Ascending aorta (tissue), 2 donors: ENCODE measurements at regions not wholly inside any gene's neighbourhood (a gene's known extent, or its start where the extent isn't known, plus 50 kb on each side); places are given as distances from the start of the nearest gene placed in this dataset.

Experiments used
- DNase-seq, 2 donors: peaks; one replicate each; pipeline ENCODE4 v3.0.0-alpha.2; 2019; ENCODE audit warnings: low spot score in 2 of 2
- H3K27ac ChIP-seq, 2 donors: fragments of 200-600 bp; sonication (generic); one replicate each; pipeline ENCODE4 v1.5.1; 2016 to 2017; ENCODE audit warnings: mild to moderate bottlenecking in 1 of 2
- H3K27me3 ChIP-seq: fragments of 200-600 bp; sonication (generic); one replicate; pipeline ENCODE4 v1.5.1; 2017
- H3K36me3 ChIP-seq, 2 donors: fragments of 200-600 bp; sonication (generic); one replicate each; pipeline ENCODE4 v1.5.1; 2016
- H3K4me1 ChIP-seq, 2 donors: fragments of 200-600 bp; sonication (generic); one replicate each; pipeline ENCODE4 v1.5.1; 2016 to 2017; ENCODE audit warnings: mild to moderate bottlenecking in 1 of 2
- H3K4me3 ChIP-seq, 2 donors: fragments of 200-600 bp; sonication (generic); one replicate each; pipeline ENCODE4 v1.5.1; 2016 to 2017; ENCODE audit warnings: mild to moderate bottlenecking in 1 of 2
- H3K9me3 ChIP-seq, 2 donors: fragments of 200-600 bp; sonication (generic); one replicate each; pipeline ENCODE4 v1.5.1; 2016
- intact Hi-C: fragments of 100-400 bp; cut with DNase I; formaldehyde crosslinking; loops from one replicate; pipeline ENCODE4 v1.15.1; 2023
- TF ChIP-seq, protein P1 (sequence below), 3 experiments: fragments of 200-600 bp in 2 of 3; fragments of 450-650 bp in 1 of 3; sonication (generic) in 2 of 3; IDR thresholded peaks; one replicate each; pipeline ENCODE4 v1.5.1; 2016 to 2019; ENCODE audit warnings: antibody characterized with exemption in 3 of 3, mild to moderate bottlenecking in 1 of 3, moderate library complexity in 1 of 3

DNA sequence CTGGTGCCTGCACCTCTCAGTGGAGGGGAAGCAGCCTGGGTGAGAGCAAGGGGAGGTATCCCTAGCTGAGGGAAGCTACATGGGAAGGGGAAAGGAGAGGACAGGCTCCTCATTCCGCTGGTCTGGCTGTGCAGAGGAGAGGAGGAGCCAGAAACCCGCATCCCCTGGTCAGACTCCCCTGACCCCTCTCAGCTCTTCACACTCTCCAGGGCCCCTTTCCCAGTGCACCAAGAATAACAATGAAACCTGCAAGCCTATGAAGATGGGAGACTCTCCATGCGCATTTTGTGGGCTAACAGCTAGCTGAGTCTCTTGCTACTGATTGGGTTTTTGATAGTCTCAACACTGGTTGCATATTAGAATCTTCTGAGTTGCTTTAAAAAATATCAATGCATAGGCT lies 319.9 kb upstream of the COBL start:
- Histone ChIP-seq H3K36me3 (no peaks in the 10 kb centered on the region), H3K27me3 (no peaks in the 10 kb centered on the region), H3K27ac (no peak overlapping the region), H3K4me3 (no peak overlapping the region), H3K4me1 (no peaks in the 10 kb centered on the region), H3K9me3 (no peaks in the 10 kb centered on the region)
- TF ChIP-seq, protein P1, sequence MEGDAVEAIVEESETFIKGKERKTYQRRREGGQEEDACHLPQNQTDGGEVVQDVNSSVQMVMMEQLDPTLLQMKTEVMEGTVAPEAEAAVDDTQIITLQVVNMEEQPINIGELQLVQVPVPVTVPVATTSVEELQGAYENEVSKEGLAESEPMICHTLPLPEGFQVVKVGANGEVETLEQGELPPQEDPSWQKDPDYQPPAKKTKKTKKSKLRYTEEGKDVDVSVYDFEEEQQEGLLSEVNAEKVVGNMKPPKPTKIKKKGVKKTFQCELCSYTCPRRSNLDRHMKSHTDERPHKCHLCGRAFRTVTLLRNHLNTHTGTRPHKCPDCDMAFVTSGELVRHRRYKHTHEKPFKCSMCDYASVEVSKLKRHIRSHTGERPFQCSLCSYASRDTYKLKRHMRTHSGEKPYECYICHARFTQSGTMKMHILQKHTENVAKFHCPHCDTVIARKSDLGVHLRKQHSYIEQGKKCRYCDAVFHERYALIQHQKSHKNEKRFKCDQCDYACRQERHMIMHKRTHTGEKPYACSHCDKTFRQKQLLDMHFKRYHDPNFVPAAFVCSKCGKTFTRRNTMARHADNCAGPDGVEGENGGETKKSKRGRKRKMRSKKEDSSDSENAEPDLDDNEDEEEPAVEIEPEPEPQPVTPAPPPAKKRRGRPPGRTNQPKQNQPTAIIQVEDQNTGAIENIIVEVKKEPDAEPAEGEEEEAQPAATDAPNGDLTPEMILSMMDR (IDR thresholded peaks at IDR 0.05) = no peak
- intact Hi-C loops = no loop called here
- DNase-seq = no peak

DNA sequence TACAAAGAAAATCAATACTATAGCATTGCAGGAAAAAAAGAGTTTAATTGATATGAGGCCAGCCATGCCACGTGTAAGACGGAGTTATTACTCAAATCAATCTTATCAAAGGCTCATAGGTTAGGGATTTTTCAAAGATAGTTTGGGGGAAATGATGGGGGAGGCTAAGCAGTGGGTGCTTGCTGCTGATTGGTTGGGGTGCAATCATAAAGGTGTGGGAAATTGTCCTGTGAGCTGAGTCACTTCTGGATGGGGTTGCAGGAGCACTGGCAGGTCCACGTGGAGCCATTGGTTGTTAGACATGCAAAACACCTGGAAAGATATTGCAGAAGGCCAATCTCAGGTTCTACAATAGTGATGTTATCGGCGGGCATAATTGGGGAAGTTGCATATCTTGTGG lies 319.2 kb upstream of the COBL start:
- no peaks in the 10 kb centered on the region for H3K27me3 ChIP-seq
- TF ChIP-seq, protein P1 (IDR thresholded peaks at IDR 0.05) = no peak
- H3K9me3 ChIP-seq = no peaks in the 10 kb centered on the region
- no peak for DNase-seq
- intact Hi-C loops = loop anchor here (1.0 kb wide), 1 partner anchor 14 kb away; no protein-coding TSS in a partner anchor
- H3K36me3 ChIP-seq = no peaks in the 10 kb centered on the region
- no peak overlapping the region for H3K27ac ChIP-seq
- H3K4me1 ChIP-seq = no peaks in the 10 kb centered on the region
- no peak overlapping the region for H3K4me3 ChIP-seq

DNA sequence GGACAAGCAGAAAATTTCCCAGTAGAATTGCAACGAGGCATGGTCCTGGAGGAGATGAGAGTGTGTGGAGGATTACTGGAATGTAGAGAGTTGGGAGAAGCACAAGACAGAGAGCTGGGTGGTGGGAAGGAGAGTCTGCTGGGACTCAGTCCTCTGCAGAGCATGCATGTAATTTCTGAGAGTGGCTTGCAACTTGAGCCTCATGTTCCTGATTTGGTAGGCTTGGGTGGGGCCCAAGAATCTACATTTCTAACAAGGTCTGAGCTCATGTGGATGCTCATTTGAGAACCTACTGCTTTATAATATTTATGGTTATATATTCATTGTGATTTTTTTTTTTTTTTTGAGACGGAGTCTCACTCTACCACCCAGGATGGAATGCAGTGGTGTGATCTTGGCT lies 317.9 kb upstream of the COBL start:
- no peaks in the 10 kb centered on the region for H3K36me3 ChIP-seq
- no peak for DNase-seq
- H3K27ac ChIP-seq = no peak overlapping the region
- intact Hi-C loops = no loop called here
- no peaks in the 10 kb centered on the region for H3K4me1 ChIP-seq
- no peaks in the 10 kb centered on the region for H3K9me3 ChIP-seq
- no peak overlapping the region for H3K4me3 ChIP-seq
- no peaks in the 10 kb centered on the region for H3K27me3 ChIP-seq
- TF ChIP-seq, protein P1 (IDR thresholded peaks at IDR 0.05) = no peak

DNA sequence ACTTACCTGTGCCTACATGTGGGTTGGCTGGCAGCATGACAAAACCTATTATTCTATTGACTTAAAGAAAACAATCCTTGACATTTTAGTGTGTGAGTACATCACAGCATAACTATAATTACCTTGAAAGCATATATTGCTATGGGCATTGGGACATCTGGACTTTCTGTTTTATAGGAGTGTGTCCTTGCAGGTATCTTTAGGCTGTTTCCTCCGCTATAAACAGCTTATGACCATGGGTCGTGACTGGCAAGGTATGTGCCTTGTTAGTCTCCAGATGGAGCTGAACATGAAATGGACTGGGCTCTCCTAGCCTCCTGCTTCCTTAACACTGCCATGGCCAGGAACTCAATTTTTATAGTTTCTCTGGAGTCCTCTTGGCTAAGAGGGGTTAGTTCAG lies 317.4 kb upstream of the COBL start:
- intact Hi-C loops = no loop called here
- Histone ChIP-seq H3K27me3 (no peaks in the 10 kb centered on the region), H3K4me1 (no peaks in the 10 kb centered on the region), H3K9me3 (no peaks in the 10 kb centered on the region), H3K4me3 (no peak overlapping the region), H3K36me3 (no peaks in the 10 kb centered on the region), H3K27ac (no peak overlapping the region)
- DNase-seq = no peak
- TF ChIP-seq, protein P1 (IDR thresholded peaks at IDR 0.05) = no peak

- intact Hi-C loops = no loop called here
- H3K4me1 ChIP-seq = no peaks in the 10 kb centered on the region
- TF ChIP-seq, protein P1 (IDR thresholded peaks at IDR 0.05) = no peak
Observed at GRCh38 chr7:51633596-51633995, 317.0 kb upstream of the COBL start.

DNA sequence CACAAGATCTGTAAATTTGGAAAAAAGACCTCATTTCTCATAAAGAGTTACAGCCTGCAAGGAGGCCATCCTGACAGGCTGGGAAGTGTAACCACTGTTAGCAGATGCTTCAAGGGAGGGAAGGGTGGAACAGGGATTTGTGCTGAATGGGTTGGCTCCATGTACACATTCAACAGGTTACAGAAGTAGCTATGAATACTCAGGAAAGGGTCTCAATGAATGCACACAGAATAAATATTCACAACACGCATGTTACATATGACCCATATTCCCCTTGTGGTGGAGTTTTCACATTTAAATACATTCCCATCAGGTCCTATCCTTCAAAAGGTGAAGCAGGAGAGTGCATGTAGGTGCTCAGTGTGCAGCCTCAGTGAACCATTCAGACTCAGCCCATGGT lies 316.4 kb upstream of the COBL start:
- Histone ChIP-seq H3K27me3 (no peaks in the 10 kb centered on the region), H3K36me3 (no peaks in the 10 kb centered on the region), H3K4me3 (no peak overlapping the region), H3K9me3 (no peaks in the 10 kb centered on the region), H3K4me1 (no peaks in the 10 kb centered on the region), H3K27ac (no peak overlapping the region)
- intact Hi-C loops = no loop called here
- DNase-seq = no peak
- TF ChIP-seq, protein P1 (IDR thresholded peaks at IDR 0.05) = no peak

More at GRCh38 chr7:51633596-51633995, 317.0 kb upstream of the COBL start:
- no peak overlapping the region for H3K27ac ChIP-seq
- H3K4me3 ChIP-seq = no peak overlapping the region
- no peaks in the 10 kb centered on the region for H3K9me3 ChIP-seq
- no peaks in the 10 kb centered on the region for H3K27me3 ChIP-seq
- no peak for DNase-seq
- no peaks in the 10 kb centered on the region for H3K36me3 ChIP-seq
